Spinal cord (tissue), 9 donors: ENCODE measurements at regions not wholly inside any gene's neighbourhood (a gene's known extent, or its start where the extent isn't known, plus 50 kb on each side); places are given as distances from the start of the nearest gene placed in this dataset.
A peak's percentile ranks its signal among the peaks of the same experiment; 100 is the strongest.

Experiments used
- DNase-seq, 6 donors: peaks; one replicate each; pipeline versions ENCODE4 v3.0.0 to v3.0.0-alpha.2; 2013 to 2015; ENCODE audit warnings: low spot score in 6 of 6, low read depth in 4 of 6
- H3K27ac ChIP-seq: one replicate; pipeline ENCODE4 v1.5.1; 2013; ENCODE audit warnings: low read depth, low read length, control low read depth
- H3K27me3 ChIP-seq: one replicate; pipeline ENCODE4 v1.6.1; 2013; ENCODE audit warnings: low read length; ENCODE audit not compliant: control insufficient read depth, insufficient read depth
- H3K36me3 ChIP-seq: one replicate; pipeline ENCODE4 v1.6.1; 2013; ENCODE audit warnings: low read length; ENCODE audit not compliant: control insufficient read depth, insufficient read depth
- H3K4me1 ChIP-seq: one replicate; pipeline ENCODE4 v1.6.1; 2013; ENCODE audit warnings: low read length; ENCODE audit not compliant: control insufficient read depth, insufficient read depth
- H3K4me3 ChIP-seq: one replicate; pipeline ENCODE4 v1.5.1; 2013; ENCODE audit warnings: low read depth, low read length, control low read depth
- H3K9me3 ChIP-seq: one replicate; pipeline ENCODE4 v1.6.1; 2013; ENCODE audit warnings: low read length; ENCODE audit not compliant: control insufficient read depth, insufficient read depth
- WGBS: methylation state at CpG from one replicate; pipeline ENCODE4 v1.1.5; 2013; ENCODE audit warnings: missing lambda C conversion rate; ENCODE audit not compliant: insufficient coverage; 5-methylcytosine and 5-hydroxymethylcytosine counted together
- donor health status: healthy.

GRCh38 chr9:113695440-113695851, 180.7 kb upstream of the ZNF618 start:
- Histone ChIP-seq H3K36me3 (no peaks in the 10 kb centered on the region), H3K27me3 (no peaks in the 10 kb centered on the region), H3K27ac (no peak overlapping the region), H3K4me3 (no peak overlapping the region), H3K4me1 (no peaks in the 10 kb centered on the region), H3K9me3 (no peaks in the 10 kb centered on the region)
- no peak for DNase-seq
- no CpG with 5 or more reads among the region's 2 CpGs for WGBS

GRCh38 chr9:113695901-113696300, 180.2 kb upstream of the ZNF618 start:
- Histone ChIP-seq H3K4me3 (no peak overlapping the region), H3K4me1 (no peaks in the 10 kb centered on the region), H3K9me3 (no peaks in the 10 kb centered on the region), H3K27me3 (no peaks in the 10 kb centered on the region), H3K36me3 (no peaks in the 10 kb centered on the region), H3K27ac (no peak overlapping the region)
- DNase-seq, result no peak
- WGBS, result no CpG with 5 or more reads among the region's 2 CpGs

GRCh38 chr9:113701774-113702755, 174.0 kb upstream of the ZNF618 start:
- H3K27ac ChIP-seq, result no peak overlapping the region
- peak in 2 of 6 donors; percentile 42 to 74 for DNase-seq
- H3K9me3 ChIP-seq, result no peaks in the 10 kb centered on the region
- H3K27me3 ChIP-seq, result no peaks in the 10 kb centered on the region
- 31% methylated on average over 14 of the region's 17 CpGs for WGBS
- H3K36me3 ChIP-seq, result no peaks in the 10 kb centered on the region
- peaks cover 8% of the 10 kb centered on the region for H3K4me1 ChIP-seq
- H3K4me3 ChIP-seq, result no peak overlapping the region

- DNase-seq, result no peak
- Histone ChIP-seq H3K36me3 (no peaks in the 10 kb centered on the region), H3K27me3 (no peaks in the 10 kb centered on the region), H3K27ac (no peak overlapping the region), H3K4me3 (no peak overlapping the region), H3K4me1 (peaks cover 8% of the 10 kb centered on the region), H3K9me3 (no peaks in the 10 kb centered on the region)
- WGBS, result 68% methylated on average over 4 of the region's 6 CpGs
These were observed 170.7 kb upstream of the ZNF618 start for GRCh38 chr9:113705306-113705927.

GRCh38 chr9:113705928-113706519, 170.1 kb upstream of the ZNF618 start:
- Histone ChIP-seq H3K27ac (no peak overlapping the region), H3K9me3 (no peaks in the 10 kb centered on the region), H3K4me3 (no peak overlapping the region), H3K36me3 (no peaks in the 10 kb centered on the region), H3K4me1 (peaks cover 8% of the 10 kb centered on the region), H3K27me3 (no peaks in the 10 kb centered on the region)
- 83% methylated on average over 1 of the region's 2 CpGs for WGBS
- no peak for DNase-seq

GRCh38 chr9:113707953-113708695, 168.0 kb upstream of the ZNF618 start:
- Histone ChIP-seq H3K4me3 (no peak overlapping the region), H3K27me3 (no peaks in the 10 kb centered on the region), H3K4me1 (no peaks in the 10 kb centered on the region), H3K36me3 (no peaks in the 10 kb centered on the region), H3K9me3 (no peaks in the 10 kb centered on the region), H3K27ac (no peak overlapping the region)
- DNase-seq, result no peak
- 96% methylated on average over 3 of the region's 8 CpGs for WGBS

- whole genome bisulfite sequencing, result 56% methylated on average over 7 of the region's 7 CpGs
- no peaks in the 10 kb centered on the region for H3K27me3 ChIP-seq
These were observed 167.0 kb upstream of the ZNF618 start for GRCh38 chr9:113708821-113709713.

GRCh38 chr9:113709721-113710120, 166.4 kb upstream of the ZNF618 start:
- no peak overlapping the region for H3K27ac ChIP-seq
- H3K4me1 ChIP-seq, result no peaks in the 10 kb centered on the region
- H3K36me3 ChIP-seq, result no peaks in the 10 kb centered on the region
- DNase-seq, result no peak
- H3K4me3 ChIP-seq, result no peak overlapping the region
- 98% methylated on average over 6 of the region's 6 CpGs for WGBS
- H3K27me3 ChIP-seq, result no peaks in the 10 kb centered on the region
- no peaks in the 10 kb centered on the region for H3K9me3 ChIP-seq

More at GRCh38 chr9:113708821-113709713, 167.0 kb upstream of the ZNF618 start:
- H3K9me3 ChIP-seq, result no peaks in the 10 kb centered on the region
- no peaks in the 10 kb centered on the region for H3K4me1 ChIP-seq
- no peaks in the 10 kb centered on the region for H3K36me3 ChIP-seq
- no peak overlapping the region for H3K4me3 ChIP-seq
- no peak overlapping the region for H3K27ac ChIP-seq
- DNase-seq, result no peak
